Stimulated activated CD8-positive, alpha-beta memory T cell treated with anti-CD3 and anti-CD28 coated beads, Interleukin-12 subunit alpha, Interleukin-12 subunit beta, amount 100 ng/mL, for 24 hours (primary cell): ENCODE measurements at regions not wholly inside any gene's neighbourhood (a gene's known extent, or its start where the extent isn't known, plus 50 kb on each side); places are given as distances from the start of the nearest gene placed in this dataset.
"Not testable (repeated sequence)": the region's sequence is repeated elsewhere in the genome, so short reads cannot be mapped to it uniquely, and the experiment has no call there.

Experiments
- DNase-seq: peaks from one replicate; pipeline ENCODE4 v3.0.0-alpha.2; 2020; ENCODE audit errors: extremely low read depth

GRCh38 chr22:49721211-49721763 lies 106.4 kb downstream of the BRD1 start:
- DNase-seq = no peak

- DNase-seq = no peak
Observed at GRCh38 chr22:49720279-49720959, 107.3 kb downstream of the BRD1 start.

GRCh38 chr22:49719046-49719445 lies 108.6 kb downstream of the BRD1 start:
- DNase-seq = no peak

GRCh38 chr22:49718396-49718795 lies 109.3 kb downstream of the BRD1 start:
- DNase-seq = no peak

GRCh38 chr22:49717322-49717919 lies 110.3 kb downstream of the BRD1 start:
- no peak for DNase-seq

GRCh38 chr22:49716441-49716840 lies 111.2 kb downstream of the BRD1 start:
- DNase-seq = no peak

GRCh38 chr22:49715450-49715849 lies 112.2 kb downstream of the BRD1 start:
- DNase-seq = no peak

- DNase-seq = no peak
Observed at GRCh38 chr22:49713003-49713402, 114.7 kb downstream of the BRD1 start.

- DNase-seq = no peak
Observed at GRCh38 chr22:49712195-49712791, 115.4 kb downstream of the BRD1 start.

- no peak for DNase-seq
Observed at GRCh38 chr22:49710746-49711145, 116.9 kb downstream of the BRD1 start.

- no peak for DNase-seq
Observed at GRCh38 chr22:49709464-49709863, 118.2 kb downstream of the BRD1 start.

- DNase-seq = no peak
Observed at GRCh38 chr22:49705972-49706352, 121.7 kb downstream of the BRD1 start.

- DNase-seq = no peak
Observed at GRCh38 chr22:49705216-49705971, 122.3 kb downstream of the BRD1 start.

- no peak for DNase-seq
Observed at GRCh38 chr22:49704345-49705215, 123.1 kb downstream of the BRD1 start.

GRCh38 chr22:49703990-49704344 lies 123.7 kb downstream of the BRD1 start:
- DNase-seq = no peak

- DNase-seq = no peak
Observed at GRCh38 chr22:49703505-49703904, 124.2 kb downstream of the BRD1 start.

- no peak for DNase-seq
Observed at GRCh38 chr22:49702068-49702397, 125.6 kb downstream of the BRD1 start.

GRCh38 chr22:49701380-49702067 lies 126.1 kb downstream of the BRD1 start:
- DNase-seq = no peak

- no peak for DNase-seq
Observed at GRCh38 chr22:49699928-49700498, 127.7 kb downstream of the BRD1 start.

- DNase-seq = no peak
Observed at GRCh38 chr22:49699476-49699875, 128.2 kb downstream of the BRD1 start.

- DNase-seq = not testable (repeated sequence)
Observed at GRCh38 chr22:49698616-49699015, 129.1 kb downstream of the BRD1 start.
